ENCODE measurements at regions not wholly inside any gene's neighbourhood (a gene's known extent, or its start where the extent isn't known, plus 50 kb on each side); places are given as distances from the start of the nearest gene placed in this dataset.
"Not testable (repeated sequence)": the region's sequence is repeated elsewhere in the genome, so short reads cannot be mapped to it uniquely, and the experiment has no call there.

- no peak for DNase-seq (ENCODE audit: low read depth in 2 of 2)
Observed at GRCh38 chr18:38847326-38847725, 1281.7 kb upstream of the CELF4 start.

GRCh38 chr18:38843291-38843690 lies 1277.7 kb upstream of the CELF4 start:
- no peak for DNase-seq (ENCODE audit: low read depth in 2 of 2)

GRCh38 chr18:38826247-38826646 lies 1260.6 kb upstream of the CELF4 start:
- no peak for DNase-seq (ENCODE audit: low read depth in 2 of 2)

GRCh38 chr18:38811209-38811608 lies 1245.6 kb upstream of the CELF4 start:
- no peak for DNase-seq (ENCODE audit: low read depth in 2 of 2)

- DNase-seq (ENCODE audit: low read depth in 2 of 2), result no peak
Observed at GRCh38 chr18:38810789-38811188, 1245.2 kb upstream of the CELF4 start.

- DNase-seq (ENCODE audit: low read depth in 2 of 2), result no peak
Observed at GRCh38 chr18:38807915-38808314, 1242.3 kb upstream of the CELF4 start.

GRCh38 chr18:38805256-38805655 lies 1239.7 kb upstream of the CELF4 start:
- no peak for DNase-seq (ENCODE audit: low read depth in 2 of 2)

- no peak for DNase-seq (ENCODE audit: low read depth in 2 of 2)
Observed at GRCh38 chr18:38801640-38802039, 1236.0 kb upstream of the CELF4 start.

- DNase-seq (ENCODE audit: low read depth in 2 of 2), result no peak
Observed at GRCh38 chr18:38796762-38797161, 1231.2 kb upstream of the CELF4 start.

GRCh38 chr18:38792731-38793130 lies 1227.1 kb upstream of the CELF4 start:
- DNase-seq (ENCODE audit: low read depth in 2 of 2), result no peak

GRCh38 chr18:38790786-38791185 lies 1225.2 kb upstream of the CELF4 start:
- no peak for DNase-seq (ENCODE audit: low read depth in 2 of 2)

- DNase-seq (ENCODE audit: low read depth in 2 of 2), result no peak
Observed at GRCh38 chr18:38790303-38790702, 1224.7 kb upstream of the CELF4 start.

- DNase-seq (ENCODE audit: low read depth in 2 of 2), result no peak
Observed at GRCh38 chr18:38789141-38789540, 1223.5 kb upstream of the CELF4 start.

- DNase-seq (ENCODE audit: low read depth in 2 of 2), result no peak
Observed at GRCh38 chr18:38786906-38787305, 1221.3 kb upstream of the CELF4 start.

GRCh38 chr18:38771620-38772019 lies 1206.0 kb upstream of the CELF4 start:
- DNase-seq (ENCODE audit: low read depth in 2 of 2), result not testable (repeated sequence)

- no peak for DNase-seq (ENCODE audit: low read depth in 2 of 2)
Observed at GRCh38 chr18:38768504-38768903, 1202.9 kb upstream of the CELF4 start.

GRCh38 chr18:38759457-38759856 lies 1193.9 kb upstream of the CELF4 start:
- DNase-seq (ENCODE audit: low read depth in 2 of 2), result no peak

- DNase-seq (ENCODE audit: low read depth in 2 of 2), result no peak
Observed at GRCh38 chr18:38756436-38756835, 1190.8 kb upstream of the CELF4 start.

GRCh38 chr18:38752430-38752829 lies 1186.8 kb upstream of the CELF4 start:
- no peak for DNase-seq (ENCODE audit: low read depth in 2 of 2)

- DNase-seq (ENCODE audit: low read depth in 2 of 2), result no peak
Observed at GRCh38 chr18:38751898-38752297, 1186.3 kb upstream of the CELF4 start.

GRCh38 chr18:38751211-38751610 lies 1185.6 kb upstream of the CELF4 start:
- no peak for DNase-seq (ENCODE audit: low read depth in 2 of 2)

- DNase-seq (ENCODE audit: low read depth in 2 of 2), result no peak
Observed at GRCh38 chr18:38750751-38751150, 1185.2 kb upstream of the CELF4 start.

- no peak for DNase-seq (ENCODE audit: low read depth in 2 of 2)
Observed at GRCh38 chr18:38747153-38747552, 1181.6 kb upstream of the CELF4 start.

GRCh38 chr18:38720181-38720580 lies 1154.6 kb upstream of the CELF4 start:
- DNase-seq (ENCODE audit: low read depth in 2 of 2), result not testable (repeated sequence)

All from stimulated activated CD4-positive, alpha-beta T cell treated with anti-CD3 and anti-CD28 coated beads, Interleukin-4, amount 100 ng/mL, for 48 hours (primary cell).